C4-2B (cell line): ENCODE measurements at regions not wholly inside any gene's neighbourhood (a gene's known extent, or its start where the extent isn't known, plus 50 kb on each side); places are given as distances from the start of the nearest gene placed in this dataset.

Experiments
- H3K27ac ChIP-seq: fragments of 450-650 bp; 2 replicates; pipeline ENCODE4 v1.5.1; 2017
- CTCF ChIP-seq: fragments of 450-650 bp; conservative IDR thresholded peaks from 2 replicates; pipeline ENCODE4 v1.5.1; 2017; ENCODE audit warnings: mild to moderate bottlenecking
- ZFX ChIP-seq: fragments of 450-650 bp; IDR thresholded peaks from 2 replicates; pipeline ENCODE4 v1.6.1; 2017

DNA sequence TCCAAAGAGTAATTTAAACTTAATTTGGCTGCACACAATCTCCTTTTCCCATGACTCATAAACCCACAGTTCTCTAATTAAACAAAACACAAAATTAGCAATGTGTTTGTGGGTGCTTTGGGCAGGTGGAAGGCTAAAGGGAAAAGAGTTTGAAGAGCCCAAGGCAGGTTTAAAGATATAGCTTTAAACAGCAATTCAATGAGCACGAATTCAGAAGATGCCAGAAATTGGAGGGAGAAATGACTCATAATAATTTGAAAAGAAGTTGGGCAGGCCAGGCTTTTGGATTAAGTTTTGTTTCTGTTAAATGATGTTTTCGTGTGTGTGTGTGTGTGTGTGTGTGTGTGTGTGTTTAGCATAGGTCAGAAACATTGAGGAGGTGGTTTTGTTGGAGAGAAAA is 594.8 kb upstream of the ZEB2 start:
- H3K27ac ChIP-seq: no peak overlapping the region
- TF ChIP-seq ZFX (no peak), CTCF (no peak)

- no peak overlapping the region for H3K27ac ChIP-seq
- TF ChIP-seq ZFX (no peak), CTCF (no peak)
Measured at GRCh38 chr2:145112467-145112866, 592.5 kb upstream of the ZEB2 start.

GRCh38 chr2:145110668-145111356 is 590.9 kb upstream of the ZEB2 start:
- H3K27ac ChIP-seq: no peak overlapping the region
- TF ChIP-seq CTCF (no peak), ZFX (no peak)

DNA sequence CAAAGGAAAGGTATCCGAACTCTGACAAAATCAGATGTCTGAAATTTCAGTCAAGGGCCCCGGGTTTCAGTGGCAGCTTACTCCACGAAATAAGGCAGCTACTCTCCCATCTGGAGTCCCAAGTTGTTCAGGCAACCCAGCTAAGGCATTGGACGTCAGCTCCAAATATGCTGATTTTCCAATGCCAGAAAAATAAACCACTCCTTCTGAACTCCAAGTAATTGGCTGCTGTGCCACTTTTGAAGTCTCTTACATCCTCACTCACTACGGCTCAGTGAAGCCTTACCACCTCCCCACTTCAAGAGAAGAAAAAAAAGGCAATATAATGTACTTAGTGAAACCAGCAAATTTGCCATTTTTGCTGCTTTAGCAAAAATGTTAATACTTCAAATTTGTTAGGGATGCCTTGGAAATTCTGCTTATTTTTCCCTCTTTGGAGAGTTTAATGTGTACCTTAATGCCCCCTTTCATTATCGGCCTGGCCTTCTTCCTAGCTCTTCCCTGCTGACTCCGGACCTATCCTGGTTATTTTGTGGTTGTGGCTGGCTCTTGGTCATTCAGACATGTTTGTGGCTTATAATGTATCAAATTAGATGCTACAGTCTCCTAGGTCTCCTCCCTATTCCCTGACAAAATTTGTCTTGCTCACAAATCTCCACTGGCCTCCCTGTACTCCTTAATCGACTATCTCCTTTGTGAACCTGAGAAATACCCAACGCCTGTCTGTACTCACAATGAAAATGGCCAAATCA is 589.2 kb upstream of the ZEB2 start:
- TF ChIP-seq CTCF: no peak
- TF ChIP-seq ZFX: no peak
- no peak overlapping the region for H3K27ac ChIP-seq

DNA sequence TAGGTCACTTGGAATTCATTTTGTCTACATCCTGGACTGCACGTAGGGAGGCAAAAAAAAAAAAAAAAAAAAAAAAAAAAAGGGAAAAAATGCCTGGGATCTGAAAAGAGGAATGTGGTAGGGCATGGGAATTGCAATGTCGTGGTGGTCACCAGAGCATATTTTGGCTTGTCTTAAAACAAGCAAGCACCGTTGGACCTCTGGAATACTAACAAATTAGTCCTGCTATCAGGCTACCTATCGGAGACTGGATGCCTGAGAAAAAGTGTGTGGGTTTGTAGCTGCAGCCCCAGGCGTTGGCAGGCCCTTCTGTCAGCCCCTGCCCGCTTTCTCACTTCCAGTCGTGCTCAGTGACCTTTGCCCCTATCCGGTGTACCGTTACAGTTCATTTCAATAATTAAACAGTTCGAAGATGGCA is 588.5 kb upstream of the ZEB2 start:
- H3K27ac ChIP-seq: no peak overlapping the region
- TF ChIP-seq ZFX (no peak), CTCF (no peak)

DNA sequence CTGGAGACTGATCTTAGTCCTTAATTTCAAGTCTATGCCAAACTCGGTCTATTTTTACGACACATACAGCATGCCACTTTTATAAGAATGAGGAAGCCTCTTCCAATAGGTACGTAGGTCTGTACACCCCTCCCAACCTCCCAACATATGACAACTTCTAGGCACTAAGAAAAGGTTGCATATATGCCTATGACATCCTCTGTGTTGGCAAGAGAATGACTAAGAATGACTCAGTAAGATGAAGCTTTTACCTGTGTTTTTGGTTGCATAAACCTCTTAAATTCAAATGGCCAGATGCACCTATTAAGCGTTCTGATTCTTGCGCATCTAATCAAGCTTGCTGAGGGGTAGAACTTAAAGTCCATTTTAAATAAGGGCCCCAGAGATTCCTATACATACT is 586.4 kb upstream of the ZEB2 start:
- no peak overlapping the region for H3K27ac ChIP-seq
- no peak for TF ChIP-seq CTCF
- TF ChIP-seq ZFX: no peak

DNA sequence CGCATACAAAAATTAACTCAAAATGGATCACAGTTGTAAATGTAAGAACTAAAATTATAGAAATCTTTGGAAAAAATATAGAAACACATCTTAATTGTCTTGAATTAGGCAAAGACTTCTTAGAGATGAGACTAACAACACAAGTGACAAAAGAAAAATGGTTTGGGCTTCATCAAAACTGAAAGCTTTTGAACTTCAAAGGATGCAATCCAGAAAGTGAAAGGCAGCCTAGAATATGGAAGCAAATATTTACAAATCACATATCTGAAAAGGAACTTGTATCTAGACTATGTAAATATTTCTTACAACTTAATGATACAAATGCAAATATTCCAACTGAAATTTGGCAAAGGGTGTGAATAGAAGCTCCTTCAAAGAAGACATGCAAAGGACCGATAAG is 582.8 kb upstream of the ZEB2 start:
- TF ChIP-seq ZFX: no peak
- no peak for TF ChIP-seq CTCF
- no peak overlapping the region for H3K27ac ChIP-seq
